ENCODE measurements at regions not wholly inside any gene's neighbourhood (a gene's known extent, or its start where the extent isn't known, plus 50 kb on each side); places are given as distances from the start of the nearest gene placed in this dataset.
"Not testable (repeated sequence)": the region's sequence is repeated elsewhere in the genome, so short reads cannot be mapped to it uniquely, and the experiment has no call there.

- TF ChIP-seq, protein P1, sequence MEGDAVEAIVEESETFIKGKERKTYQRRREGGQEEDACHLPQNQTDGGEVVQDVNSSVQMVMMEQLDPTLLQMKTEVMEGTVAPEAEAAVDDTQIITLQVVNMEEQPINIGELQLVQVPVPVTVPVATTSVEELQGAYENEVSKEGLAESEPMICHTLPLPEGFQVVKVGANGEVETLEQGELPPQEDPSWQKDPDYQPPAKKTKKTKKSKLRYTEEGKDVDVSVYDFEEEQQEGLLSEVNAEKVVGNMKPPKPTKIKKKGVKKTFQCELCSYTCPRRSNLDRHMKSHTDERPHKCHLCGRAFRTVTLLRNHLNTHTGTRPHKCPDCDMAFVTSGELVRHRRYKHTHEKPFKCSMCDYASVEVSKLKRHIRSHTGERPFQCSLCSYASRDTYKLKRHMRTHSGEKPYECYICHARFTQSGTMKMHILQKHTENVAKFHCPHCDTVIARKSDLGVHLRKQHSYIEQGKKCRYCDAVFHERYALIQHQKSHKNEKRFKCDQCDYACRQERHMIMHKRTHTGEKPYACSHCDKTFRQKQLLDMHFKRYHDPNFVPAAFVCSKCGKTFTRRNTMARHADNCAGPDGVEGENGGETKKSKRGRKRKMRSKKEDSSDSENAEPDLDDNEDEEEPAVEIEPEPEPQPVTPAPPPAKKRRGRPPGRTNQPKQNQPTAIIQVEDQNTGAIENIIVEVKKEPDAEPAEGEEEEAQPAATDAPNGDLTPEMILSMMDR (conservative IDR thresholded peaks at IDR 0.05; ENCODE audit: low read depth, low read length): no peak
- no peak for DNase-seq (ENCODE audit: low read depth)
- H3K4me3 ChIP-seq (ENCODE audit: low read depth, low read length): no peak overlapping the region
These were observed 353.6 kb upstream of the ID2 start for GRCh38 chr2:8328217-8328616.

DNA sequence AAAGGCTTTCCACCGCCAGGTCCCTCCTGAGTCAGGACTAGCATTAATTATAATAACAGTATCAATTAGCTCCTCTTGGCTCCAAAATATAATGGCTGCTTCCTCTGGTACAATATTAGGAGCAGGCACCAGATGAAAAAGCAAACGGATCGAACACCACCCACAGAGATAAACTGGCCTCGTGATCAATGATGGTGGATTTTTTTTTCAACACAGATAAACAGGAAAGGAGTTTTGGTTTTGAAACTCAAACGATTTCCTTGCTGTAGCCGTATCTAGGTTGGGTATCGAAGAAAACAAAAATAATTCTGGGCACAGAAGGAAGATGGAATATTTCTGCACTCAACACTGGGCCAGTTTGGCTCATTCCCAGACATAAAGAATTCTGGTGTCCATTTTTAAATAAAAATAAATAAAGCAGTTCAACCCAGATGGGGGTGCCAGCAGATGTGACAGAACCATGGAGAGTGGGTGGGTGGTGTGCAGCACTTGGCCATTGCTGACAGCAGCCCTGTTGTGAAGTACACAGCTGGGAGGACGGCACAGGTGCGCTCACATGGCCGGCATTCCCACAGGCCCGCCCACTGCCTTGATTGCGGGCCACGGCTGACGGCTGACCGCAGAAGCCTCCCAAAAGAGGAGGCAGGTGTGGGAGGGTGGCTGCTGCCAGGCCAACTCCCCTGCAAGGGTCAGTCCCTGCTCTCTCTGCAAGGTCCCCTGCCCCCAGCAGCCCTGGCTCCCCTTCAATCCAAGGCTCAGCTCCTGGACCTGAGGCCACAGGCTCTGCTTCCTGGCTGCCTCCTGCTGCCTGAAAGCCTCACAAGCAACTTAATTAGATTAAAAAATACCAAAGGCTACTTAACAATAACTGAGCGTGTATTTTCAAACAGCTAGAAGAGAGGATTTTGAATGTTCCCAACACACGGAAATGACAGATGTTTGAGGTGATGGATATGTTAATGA lies 351.9 kb upstream of the ID2 start:
- TF ChIP-seq, protein P1 (conservative IDR thresholded peaks at IDR 0.05; ENCODE audit: low read depth, low read length): no peak
- H3K4me3 ChIP-seq (ENCODE audit: low read depth, low read length): no peak overlapping the region
- DNase-seq (ENCODE audit: low read depth): no peak

GRCh38 chr2:8331068-8331467 lies 350.8 kb upstream of the ID2 start:
- TF ChIP-seq, protein P1 (conservative IDR thresholded peaks at IDR 0.05; ENCODE audit: low read depth, low read length): no peak

GRCh38 chr2:8332646-8333045 lies 349.2 kb upstream of the ID2 start:
- H3K4me3 ChIP-seq (ENCODE audit: low read depth, low read length): no peak overlapping the region
- DNase-seq (ENCODE audit: low read depth): no peak
- TF ChIP-seq, protein P1 (conservative IDR thresholded peaks at IDR 0.05; ENCODE audit: low read depth, low read length): no peak

More at GRCh38 chr2:8331068-8331467, 350.8 kb upstream of the ID2 start:
- no peak overlapping the region for H3K4me3 ChIP-seq (ENCODE audit: low read depth, low read length)
- DNase-seq (ENCODE audit: low read depth): no peak

GRCh38 chr2:8333177-8333831 lies 348.6 kb upstream of the ID2 start:
- H3K4me3 ChIP-seq (ENCODE audit: low read depth, low read length): no peak overlapping the region
- TF ChIP-seq, protein P1 (conservative IDR thresholded peaks at IDR 0.05; ENCODE audit: low read depth, low read length): no peak
- DNase-seq (ENCODE audit: low read depth): no peak

GRCh38 chr2:8333832-8334187 lies 348.0 kb upstream of the ID2 start:
- DNase-seq (ENCODE audit: low read depth): not testable (repeated sequence)

DNA sequence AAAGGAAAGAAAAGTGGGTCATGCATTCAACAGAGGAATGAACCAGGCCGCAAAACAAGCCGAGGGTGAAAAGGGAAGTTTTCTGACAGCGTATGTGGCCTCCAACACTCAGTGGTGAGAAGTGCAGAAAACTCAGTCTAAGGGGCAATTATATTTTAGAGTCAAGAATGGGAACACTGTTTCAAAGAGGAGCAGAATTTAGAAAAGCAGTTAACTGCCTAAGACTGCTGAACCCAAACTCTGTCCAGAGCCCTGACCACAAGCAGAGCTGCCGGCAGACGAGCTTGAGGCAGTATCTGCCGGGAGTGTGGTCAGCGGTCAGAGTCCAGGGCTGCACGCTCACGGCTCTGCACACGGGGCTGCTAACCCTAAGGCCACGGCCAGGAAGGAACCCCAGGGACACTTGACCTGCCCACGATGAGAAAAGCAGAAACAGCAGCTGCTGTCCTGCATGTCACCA lies 347.0 kb upstream of the ID2 start:
- no peak overlapping the region for H3K4me3 ChIP-seq (ENCODE audit: low read depth, low read length)
- no peak for DNase-seq (ENCODE audit: low read depth)
- TF ChIP-seq, protein P1 (conservative IDR thresholded peaks at IDR 0.05; ENCODE audit: low read depth, low read length): no peak

More at GRCh38 chr2:8333832-8334187, 348.0 kb upstream of the ID2 start:
- not testable (repeated sequence) for H3K4me3 ChIP-seq (ENCODE audit: low read depth, low read length)

Measured in epithelial cell of proximal tubule (primary cell).